ENCODE measurements at regions not wholly inside any gene's neighbourhood (a gene's known extent, or its start where the extent isn't known, plus 50 kb on each side); places are given as distances from the start of the nearest gene placed in this dataset.

DNA sequence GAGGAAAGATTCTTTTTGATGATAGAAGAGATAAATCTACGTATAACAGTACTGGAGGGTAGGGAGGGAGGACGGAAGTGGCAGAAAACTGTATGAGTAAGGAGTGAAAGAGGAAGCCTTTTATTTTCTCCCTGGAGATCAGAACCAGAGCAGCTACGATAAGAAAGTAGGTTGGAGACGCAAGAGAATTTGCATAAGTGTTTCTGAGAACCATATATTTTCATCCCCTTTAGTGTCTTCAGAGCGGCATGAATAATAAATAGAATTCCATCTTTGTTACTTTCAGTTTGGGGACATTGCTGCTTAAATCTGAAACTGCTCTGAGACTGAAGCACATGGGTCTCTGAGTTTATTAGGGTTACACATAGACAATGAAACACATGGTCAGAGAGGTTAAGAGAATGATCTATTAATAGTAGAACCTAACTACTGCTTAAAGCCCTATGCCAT, 230.2 kb upstream of the TNP1 start:
- TF ChIP-seq POLR2AphosphoS5 (IDR thresholded peaks at IDR 0.05) (no peak), POLR2A (IDR thresholded peaks at IDR 0.05) (no peak), EP300 (IDR thresholded peaks at IDR 0.05) (no peak)
- TF ChIP-seq, protein P1, sequence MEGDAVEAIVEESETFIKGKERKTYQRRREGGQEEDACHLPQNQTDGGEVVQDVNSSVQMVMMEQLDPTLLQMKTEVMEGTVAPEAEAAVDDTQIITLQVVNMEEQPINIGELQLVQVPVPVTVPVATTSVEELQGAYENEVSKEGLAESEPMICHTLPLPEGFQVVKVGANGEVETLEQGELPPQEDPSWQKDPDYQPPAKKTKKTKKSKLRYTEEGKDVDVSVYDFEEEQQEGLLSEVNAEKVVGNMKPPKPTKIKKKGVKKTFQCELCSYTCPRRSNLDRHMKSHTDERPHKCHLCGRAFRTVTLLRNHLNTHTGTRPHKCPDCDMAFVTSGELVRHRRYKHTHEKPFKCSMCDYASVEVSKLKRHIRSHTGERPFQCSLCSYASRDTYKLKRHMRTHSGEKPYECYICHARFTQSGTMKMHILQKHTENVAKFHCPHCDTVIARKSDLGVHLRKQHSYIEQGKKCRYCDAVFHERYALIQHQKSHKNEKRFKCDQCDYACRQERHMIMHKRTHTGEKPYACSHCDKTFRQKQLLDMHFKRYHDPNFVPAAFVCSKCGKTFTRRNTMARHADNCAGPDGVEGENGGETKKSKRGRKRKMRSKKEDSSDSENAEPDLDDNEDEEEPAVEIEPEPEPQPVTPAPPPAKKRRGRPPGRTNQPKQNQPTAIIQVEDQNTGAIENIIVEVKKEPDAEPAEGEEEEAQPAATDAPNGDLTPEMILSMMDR (IDR thresholded peaks at IDR 0.05), result no peak
